Small intestine (tissue), 7 donors: ENCODE measurements at regions not wholly inside any gene's neighbourhood (a gene's known extent, or its start where the extent isn't known, plus 50 kb on each side); places are given as distances from the start of the nearest gene placed in this dataset.

Source experiments
- DNase-seq, 2 donors: peaks; one replicate each; pipeline versions ENCODE4 v3.0.0 to v3.0.0-alpha.2; 2013
- FAIRE-seq: peaks from 2 replicates; lab custom pipeline; 2012; peaks lifted over from hg19 to GRCh38; lab: Jason Lieb, UNC
- H3K27ac ChIP-seq, 3 donors: one replicate each; pipeline ENCODE4 v1.5.1; 2013; ENCODE audit warnings: low read length in 2 of 3, mild to moderate bottlenecking in 2 of 3, control low read depth in 1 of 3, inconsistent platforms in 1 of 3, low read depth in 1 of 3, moderate library complexity in 1 of 3
- H3K27me3 ChIP-seq, 3 donors: one replicate each; pipeline ENCODE4 v1.6.1; 2013; ENCODE audit warnings: low read length in 3 of 3, inconsistent platforms in 1 of 3; ENCODE audit not compliant: control insufficient read depth in 3 of 3, insufficient read depth in 3 of 3
- H3K36me3 ChIP-seq, 3 donors: one replicate each; pipeline ENCODE4 v1.6.1; 2013; ENCODE audit warnings: low read length in 3 of 3, inconsistent platforms in 1 of 3, low read depth in 1 of 3, mild to moderate bottlenecking in 1 of 3, moderate library complexity in 1 of 3; ENCODE audit not compliant: control insufficient read depth in 3 of 3, insufficient read depth in 2 of 3
- H3K4me1 ChIP-seq, 3 donors: one replicate each; pipeline ENCODE4 v1.6.1; 2013; ENCODE audit warnings: low read length in 2 of 3, inconsistent platforms in 1 of 3, low read depth in 1 of 3, mild to moderate bottlenecking in 1 of 3, moderate library complexity in 1 of 3; ENCODE audit not compliant: control insufficient read depth in 3 of 3, insufficient read depth in 2 of 3
- H3K4me3 ChIP-seq, 3 donors: one replicate each; pipeline ENCODE4 v1.5.1; 2013; ENCODE audit warnings: low read length in 3 of 3, control low read depth in 1 of 3, inconsistent platforms in 1 of 3, low read depth in 1 of 3, mild to moderate bottlenecking in 1 of 3, moderate library complexity in 1 of 3
- H3K9me3 ChIP-seq, 2 donors: one replicate each; pipeline ENCODE4 v1.6.1; 2013; ENCODE audit warnings: low read depth in 1 of 2, low read length in 1 of 2; ENCODE audit not compliant: control insufficient read depth in 2 of 2, insufficient read depth in 1 of 2
- WGBS, 3 donors: extraction: QIAGEN DNeasy Blood & Tissue Kit; methylation state at CpG; one replicate each; pipeline ENCODE4 v1.1.7; 2013; 5-methylcytosine and 5-hydroxymethylcytosine counted together
- donor health status: healthy with polysubstance abuse.
- donor health status: control.
- donor health status: control.
- donor health status: Bipolar disorder and iron deficiency.
- donor health status: healthy.

GRCh38 chr14:94680862-94681288 is 68.7 kb downstream of the SERPINA3 start:
- FAIRE-seq: no peak
- Histone ChIP-seq H3K36me3 (no peaks in the 10 kb centered on the region), H3K27ac (no peak overlapping the region), H3K4me1 (no peaks in the 10 kb centered on the region), H3K27me3 (no peaks in the 10 kb centered on the region), H3K9me3 (no peaks in the 10 kb centered on the region), H3K4me3 (no peak overlapping the region)
- no peak for DNase-seq
- 63 to 73% (median 66%) methylated on average over 6 of the region's 6 CpGs for WGBS, 3 donors

- Histone ChIP-seq H3K36me3 (no peaks in the 10 kb centered on the region), H3K4me1 (no peaks in the 10 kb centered on the region), H3K27ac (no peak overlapping the region), H3K4me3 (no peak overlapping the region), H3K27me3 (no peaks in the 10 kb centered on the region), H3K9me3 (no peaks in the 10 kb centered on the region)
- 61 to 72% (median 63%) methylated on average over 19 of the region's 19 CpGs for WGBS, 3 donors
- FAIRE-seq (no peak), DNase-seq (peak in 1 of 2 donors; percentile 5)
Measured at GRCh38 chr14:94679937-94680861, 68.0 kb downstream of the SERPINA3 start.

GRCh38 chr14:94679106-94679810 is 67.1 kb downstream of the SERPINA3 start:
- FAIRE-seq: no peak
- no peaks in the 10 kb centered on the region for H3K9me3 ChIP-seq
- H3K27ac ChIP-seq: no peak overlapping the region
- no peaks in the 10 kb centered on the region for H3K4me1 ChIP-seq
- 66 to 82% (median 80%) methylated on average over 9 of the region's 9 CpGs for WGBS, 3 donors
- no peaks in the 10 kb centered on the region for H3K36me3 ChIP-seq
- no peak for DNase-seq
- H3K27me3 ChIP-seq: no peaks in the 10 kb centered on the region
- no peak overlapping the region for H3K4me3 ChIP-seq

GRCh38 chr14:94677747-94678146 is 65.6 kb downstream of the SERPINA3 start:
- H3K36me3 ChIP-seq: no peaks in the 10 kb centered on the region
- no peaks in the 10 kb centered on the region for H3K9me3 ChIP-seq
- no peaks in the 10 kb centered on the region for H3K27me3 ChIP-seq
- H3K4me1 ChIP-seq: no peaks in the 10 kb centered on the region
- DNase-seq (no peak), FAIRE-seq (no peak)
- H3K4me3 ChIP-seq: no peak overlapping the region
- H3K27ac ChIP-seq: no peak overlapping the region
- 77 to 86% (median 81%) methylated on average over 6 of the region's 6 CpGs for WGBS, 3 donors

GRCh38 chr14:94677213-94677612 is 65.0 kb downstream of the SERPINA3 start:
- no peak for DNase-seq
- 76 to 82% (median 79%) methylated on average over 4 of the region's 4 CpGs for WGBS, 3 donors
- no peak for FAIRE-seq
- Histone ChIP-seq H3K27me3 (no peaks in the 10 kb centered on the region), H3K4me1 (no peaks in the 10 kb centered on the region), H3K4me3 (no peak overlapping the region), H3K36me3 (no peaks in the 10 kb centered on the region), H3K27ac (no peak overlapping the region), H3K9me3 (no peaks in the 10 kb centered on the region)

GRCh38 chr14:94676495-94677185 is 64.4 kb downstream of the SERPINA3 start:
- no peak overlapping the region for H3K27ac ChIP-seq
- 43 to 60% (median 49%) methylated on average over 4 of the region's 4 CpGs for WGBS, 3 donors
- H3K27me3 ChIP-seq: no peaks in the 10 kb centered on the region
- no peak overlapping the region for H3K4me3 ChIP-seq
- FAIRE-seq: no peak
- no peak for DNase-seq
- no peaks in the 10 kb centered on the region for H3K4me1 ChIP-seq
- H3K9me3 ChIP-seq: no peaks in the 10 kb centered on the region
- no peaks in the 10 kb centered on the region for H3K36me3 ChIP-seq

- Histone ChIP-seq H3K9me3 (no peaks in the 10 kb centered on the region), H3K4me3 (no peak overlapping the region), H3K27ac (no peak overlapping the region), H3K36me3 (no peaks in the 10 kb centered on the region), H3K4me1 (no peaks in the 10 kb centered on the region), H3K27me3 (no peaks in the 10 kb centered on the region)
- DNase-seq (no peak), FAIRE-seq (no peak)
- 92 to 94% (median 94%) methylated on average over 8 of the region's 8 CpGs for WGBS, 3 donors
Measured at GRCh38 chr14:94675036-94675435, 62.8 kb downstream of the SERPINA3 start.

- Histone ChIP-seq H3K27ac (no peak overlapping the region), H3K27me3 (no peaks in the 10 kb centered on the region), H3K9me3 (no peaks in the 10 kb centered on the region), H3K4me1 (no peaks in the 10 kb centered on the region), H3K36me3 (no peaks in the 10 kb centered on the region), H3K4me3 (no peak overlapping the region)
- WGBS, 3 donors: 65 to 77% (median 76%) methylated on average over 12 of the region's 12 CpGs
- DNase-seq (no peak), FAIRE-seq (no peak)
Measured at GRCh38 chr14:94673781-94674231, 61.6 kb downstream of the SERPINA3 start.
